ENCODE measurements at regions not wholly inside any gene's neighbourhood (a gene's known extent, or its start where the extent isn't known, plus 50 kb on each side); places are given as distances from the start of the nearest gene placed in this dataset.
"Not testable (repeated sequence)": the region's sequence is repeated elsewhere in the genome, so short reads cannot be mapped to it uniquely, and the experiment has no call there.

DNA sequence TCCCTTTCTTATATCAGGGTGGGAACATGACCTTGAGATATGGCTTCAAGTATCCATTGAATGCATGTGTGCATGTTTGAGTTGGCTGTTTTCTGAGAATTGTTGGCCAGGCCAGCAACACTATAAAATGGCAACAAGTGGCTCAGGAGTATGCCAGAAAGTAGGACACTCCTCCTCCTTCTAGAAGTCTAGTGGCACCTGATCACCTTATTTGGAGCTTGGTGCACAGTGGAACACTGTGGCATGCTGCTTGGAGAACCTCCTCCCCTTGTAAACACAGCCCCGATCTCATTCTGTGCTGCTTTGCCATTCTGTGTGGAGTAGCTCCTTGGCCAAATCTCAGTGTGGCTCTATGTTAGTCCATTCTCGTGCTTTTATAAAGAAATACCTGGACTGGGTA, 114.8 kb upstream of the NDN start:
- Histone ChIP-seq H3K9me3 (ENCODE audit: low read length) (no peaks in the 10 kb centered on the region), H3K79me2 (replicated peaks; ENCODE audit: insufficient read depth, low read length) (no peaks in the 10 kb centered on the region), H3F3A (ENCODE audit: insufficient read depth, low read length, poor library complexity, severe bottlenecking) (no peaks in the 10 kb centered on the region), H3K36me3 (ENCODE audit: insufficient read depth, low read length) (no peaks in the 10 kb centered on the region), H3K4me2 (ENCODE audit: low read length) (no peak overlapping the region), H4K20me1 (ENCODE audit: insufficient read depth) (no peaks in the 10 kb centered on the region), H3K9ac (ENCODE audit: low read length) (no peak overlapping the region), H3K9me2 (ENCODE audit: insufficient read depth, low read length) (no peaks in the 10 kb centered on the region), H3K4me3 (ENCODE audit: low read length) (no peak overlapping the region), H2AFZ (ENCODE audit: low read depth, low read length) (no peak overlapping the region), H3K27me3 (ENCODE audit: insufficient read depth, low read depth, low read length) (no peaks in the 10 kb centered on the region), H3K27ac (ENCODE audit: low read length) (no peak overlapping the region)
- TF ChIP-seq TAF1 (IDR thresholded peaks at IDR 0.05; ENCODE audit: low read depth) (no peak), POLR2AphosphoS5 (IDR thresholded peaks at IDR 0.05) (no peak), SMC3 (conservative IDR thresholded peaks at IDR 0.05; ENCODE audit: poor library complexity) (no peak), EZH2 (IDR thresholded peaks at IDR 0.05; ENCODE audit: borderline replicate concordance, insufficient read depth, low read length, poor library complexity, severe bottlenecking) (no peak), EP300 (conservative IDR thresholded peaks at IDR 0.05; ENCODE audit: poor library complexity, severe bottlenecking) (no peak), MXI1 (conservative IDR thresholded peaks at IDR 0.05; ENCODE audit: poor library complexity, severe bottlenecking) (no peak), RAD21 (conservative IDR thresholded peaks at IDR 0.05) (no peak)
- TF ChIP-seq, protein P1, sequence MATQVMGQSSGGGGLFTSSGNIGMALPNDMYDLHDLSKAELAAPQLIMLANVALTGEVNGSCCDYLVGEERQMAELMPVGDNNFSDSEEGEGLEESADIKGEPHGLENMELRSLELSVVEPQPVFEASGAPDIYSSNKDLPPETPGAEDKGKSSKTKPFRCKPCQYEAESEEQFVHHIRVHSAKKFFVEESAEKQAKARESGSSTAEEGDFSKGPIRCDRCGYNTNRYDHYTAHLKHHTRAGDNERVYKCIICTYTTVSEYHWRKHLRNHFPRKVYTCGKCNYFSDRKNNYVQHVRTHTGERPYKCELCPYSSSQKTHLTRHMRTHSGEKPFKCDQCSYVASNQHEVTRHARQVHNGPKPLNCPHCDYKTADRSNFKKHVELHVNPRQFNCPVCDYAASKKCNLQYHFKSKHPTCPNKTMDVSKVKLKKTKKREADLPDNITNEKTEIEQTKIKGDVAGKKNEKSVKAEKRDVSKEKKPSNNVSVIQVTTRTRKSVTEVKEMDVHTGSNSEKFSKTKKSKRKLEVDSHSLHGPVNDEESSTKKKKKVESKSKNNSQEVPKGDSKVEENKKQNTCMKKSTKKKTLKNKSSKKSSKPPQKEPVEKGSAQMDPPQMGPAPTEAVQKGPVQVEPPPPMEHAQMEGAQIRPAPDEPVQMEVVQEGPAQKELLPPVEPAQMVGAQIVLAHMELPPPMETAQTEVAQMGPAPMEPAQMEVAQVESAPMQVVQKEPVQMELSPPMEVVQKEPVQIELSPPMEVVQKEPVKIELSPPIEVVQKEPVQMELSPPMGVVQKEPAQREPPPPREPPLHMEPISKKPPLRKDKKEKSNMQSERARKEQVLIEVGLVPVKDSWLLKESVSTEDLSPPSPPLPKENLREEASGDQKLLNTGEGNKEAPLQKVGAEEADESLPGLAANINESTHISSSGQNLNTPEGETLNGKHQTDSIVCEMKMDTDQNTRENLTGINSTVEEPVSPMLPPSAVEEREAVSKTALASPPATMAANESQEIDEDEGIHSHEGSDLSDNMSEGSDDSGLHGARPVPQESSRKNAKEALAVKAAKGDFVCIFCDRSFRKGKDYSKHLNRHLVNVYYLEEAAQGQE (IDR thresholded peaks at IDR 0.05; ENCODE audit: borderline replicate concordance): no peak
- TF ChIP-seq, protein P2, sequence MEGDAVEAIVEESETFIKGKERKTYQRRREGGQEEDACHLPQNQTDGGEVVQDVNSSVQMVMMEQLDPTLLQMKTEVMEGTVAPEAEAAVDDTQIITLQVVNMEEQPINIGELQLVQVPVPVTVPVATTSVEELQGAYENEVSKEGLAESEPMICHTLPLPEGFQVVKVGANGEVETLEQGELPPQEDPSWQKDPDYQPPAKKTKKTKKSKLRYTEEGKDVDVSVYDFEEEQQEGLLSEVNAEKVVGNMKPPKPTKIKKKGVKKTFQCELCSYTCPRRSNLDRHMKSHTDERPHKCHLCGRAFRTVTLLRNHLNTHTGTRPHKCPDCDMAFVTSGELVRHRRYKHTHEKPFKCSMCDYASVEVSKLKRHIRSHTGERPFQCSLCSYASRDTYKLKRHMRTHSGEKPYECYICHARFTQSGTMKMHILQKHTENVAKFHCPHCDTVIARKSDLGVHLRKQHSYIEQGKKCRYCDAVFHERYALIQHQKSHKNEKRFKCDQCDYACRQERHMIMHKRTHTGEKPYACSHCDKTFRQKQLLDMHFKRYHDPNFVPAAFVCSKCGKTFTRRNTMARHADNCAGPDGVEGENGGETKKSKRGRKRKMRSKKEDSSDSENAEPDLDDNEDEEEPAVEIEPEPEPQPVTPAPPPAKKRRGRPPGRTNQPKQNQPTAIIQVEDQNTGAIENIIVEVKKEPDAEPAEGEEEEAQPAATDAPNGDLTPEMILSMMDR (IDR thresholded peaks at IDR 0.05; ENCODE audit: poor library complexity, severe bottlenecking): no peak

DNA sequence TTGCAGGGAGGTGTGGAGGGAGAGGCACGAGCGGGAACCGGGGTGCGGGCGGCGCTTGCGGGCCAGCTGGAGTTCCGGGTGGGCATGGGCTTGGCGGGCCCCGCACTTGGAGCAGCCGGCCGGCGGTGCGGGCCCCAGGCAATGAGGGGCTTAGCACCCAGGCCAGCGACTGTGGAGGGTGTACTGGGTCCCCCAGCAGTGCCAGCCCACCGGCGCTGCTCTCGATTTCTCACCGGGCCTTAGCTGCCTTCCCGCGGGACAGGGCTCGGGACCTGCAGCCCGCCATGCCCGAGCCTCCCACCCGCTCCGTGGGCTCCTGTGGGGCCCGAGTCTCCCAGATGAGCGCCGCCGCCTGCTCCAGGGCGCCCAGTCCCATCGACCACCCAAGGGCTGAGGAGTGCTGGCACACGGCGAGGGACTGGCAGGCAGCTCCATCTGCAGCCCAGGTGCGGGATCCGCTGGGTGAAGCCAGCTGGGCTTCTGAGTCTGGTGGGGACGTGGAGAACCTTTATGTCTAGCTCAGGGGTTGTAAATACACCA, 115.9 kb upstream of the NDN start:
- H3K9me3 ChIP-seq (ENCODE audit: low read length); H3K4me2 ChIP-seq (ENCODE audit: low read length); H4K20me1 ChIP-seq (ENCODE audit: insufficient read depth); H3K4me3 ChIP-seq (ENCODE audit: low read length); H3K27ac ChIP-seq (ENCODE audit: low read length); H3K9me2 ChIP-seq (ENCODE audit: insufficient read depth, low read length); H3K36me3 ChIP-seq (ENCODE audit: insufficient read depth, low read length); H3K79me2 ChIP-seq (replicated peaks; ENCODE audit: insufficient read depth, low read length); H2AFZ ChIP-seq (ENCODE audit: low read depth, low read length); H3K27me3 ChIP-seq (ENCODE audit: insufficient read depth, low read depth, low read length); H3F3A ChIP-seq (ENCODE audit: insufficient read depth, low read length, poor library complexity, severe bottlenecking); H3K9ac ChIP-seq (ENCODE audit: low read length): not testable (repeated sequence)

DNA sequence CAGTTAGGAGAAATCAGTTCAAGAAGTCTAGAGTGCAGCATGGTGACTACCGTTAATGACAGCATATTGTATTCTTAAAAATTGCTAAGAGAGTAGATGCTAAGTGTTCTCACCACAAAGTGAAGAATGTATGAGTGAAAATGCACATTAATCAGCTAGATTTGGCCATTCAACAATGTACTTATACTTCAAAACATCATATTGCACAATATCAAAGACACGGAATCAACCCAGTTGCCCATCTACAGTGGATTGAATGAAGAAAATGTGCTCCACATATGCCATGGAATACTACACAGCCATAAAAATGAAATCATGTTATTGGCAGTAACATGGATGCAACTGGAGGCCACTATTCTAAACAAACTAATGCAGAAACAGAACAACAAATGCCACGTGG, 119.9 kb upstream of the NDN start:
- H3K9ac ChIP-seq (ENCODE audit: low read length): no peak overlapping the region

More for the DNA sequence above, 119.9 kb upstream of the NDN start:
- Histone ChIP-seq H4K20me1 (ENCODE audit: insufficient read depth) (no peaks in the 10 kb centered on the region), H3F3A (ENCODE audit: insufficient read depth, low read length, poor library complexity, severe bottlenecking) (no peaks in the 10 kb centered on the region), H2AFZ (ENCODE audit: low read depth, low read length) (no peak overlapping the region), H3K9me3 (ENCODE audit: low read length) (no peaks in the 10 kb centered on the region), H3K9me2 (ENCODE audit: insufficient read depth, low read length) (no peaks in the 10 kb centered on the region), H3K4me3 (ENCODE audit: low read length) (no peak overlapping the region), H3K79me2 (replicated peaks; ENCODE audit: insufficient read depth, low read length) (no peaks in the 10 kb centered on the region), H3K36me3 (ENCODE audit: insufficient read depth, low read length) (no peaks in the 10 kb centered on the region), H3K4me2 (ENCODE audit: low read length) (no peak overlapping the region), H3K27me3 (ENCODE audit: insufficient read depth, low read depth, low read length) (no peaks in the 10 kb centered on the region), H3K27ac (ENCODE audit: low read length) (no peak overlapping the region)
- TF ChIP-seq RAD21 (conservative IDR thresholded peaks at IDR 0.05): no peak
- no peak for TF ChIP-seq POLR2AphosphoS5 (IDR thresholded peaks at IDR 0.05)
- TF ChIP-seq EZH2 (IDR thresholded peaks at IDR 0.05; ENCODE audit: borderline replicate concordance, insufficient read depth, low read length, poor library complexity, severe bottlenecking): no peak
- no peak for TF ChIP-seq TAF1 (IDR thresholded peaks at IDR 0.05; ENCODE audit: low read depth)
- TF ChIP-seq MXI1 (conservative IDR thresholded peaks at IDR 0.05; ENCODE audit: poor library complexity, severe bottlenecking): no peak
- TF ChIP-seq EP300 (conservative IDR thresholded peaks at IDR 0.05; ENCODE audit: poor library complexity, severe bottlenecking): no peak
- TF ChIP-seq, protein P1 (IDR thresholded peaks at IDR 0.05; ENCODE audit: borderline replicate concordance): no peak
- TF ChIP-seq, protein P2 (IDR thresholded peaks at IDR 0.05; ENCODE audit: poor library complexity, severe bottlenecking): no peak
- TF ChIP-seq SMC3 (conservative IDR thresholded peaks at IDR 0.05; ENCODE audit: poor library complexity): no peak

All from neural cell (in vitro differentiated cells).